ENCODE measurements at regions not wholly inside any gene's neighbourhood (a gene's known extent, or its start where the extent isn't known, plus 50 kb on each side); places are given as distances from the start of the nearest gene placed in this dataset.

- H3K4me1 ChIP-seq (ENCODE audit: control insufficient read depth, insufficient read depth, low read length) = no peaks in the 10 kb centered on the region
- CTCF ChIA-PET = no interaction called here
- H3K36me3 ChIP-seq (ENCODE audit: control insufficient read depth, insufficient read depth, low read length) = no peaks in the 10 kb centered on the region
- in situ Hi-C loops (cut with HindIII; ENCODE audit: low pct_unique_long_range_greater_than_20kb, low sequenced_read_pairs) (no loop called here), intact Hi-C loops (cut with micrococcal nuclease; ENCODE audit: unreplicated experiment) (no loop called here)
- DNase-seq (ENCODE audit: low read depth, low spot score) (no peak), ATAC-seq (no peak)
- no peak overlapping the region for H3K4me3 ChIP-seq (ENCODE audit: low read depth in 2 of 2, low read length in 2 of 2)
- TF ChIP-seq REST (IDR thresholded peaks at IDR 0.05; ENCODE audit: insufficient read depth in 1 of 2, low read depth in 2 of 2, low read length in 1 of 2) (no peak), CTCF (IDR thresholded peaks at IDR 0.05) (no peak), TCF7L2 (IDR thresholded peaks at IDR 0.05; ENCODE audit: low read depth, low read length) (no peak), POLR2AphosphoS5 (IDR thresholded peaks at IDR 0.05; ENCODE audit: low read depth, low read length) (no peak), SIN3A (IDR thresholded peaks at IDR 0.05; ENCODE audit: borderline replicate concordance, insufficient read depth, low read depth, low read length) (no peak)
- POLR2A ChIA-PET = no interaction called here
- H3K27me3 ChIP-seq (ENCODE audit: control insufficient read depth, insufficient read depth, low read length) = no peaks in the 10 kb centered on the region
- no peak overlapping the region for H3K27ac ChIP-seq (ENCODE audit: low read length)
- no TSS peak for BruUV-seq (replicated peaks)
- no peaks in the 10 kb centered on the region for H3K9me3 ChIP-seq (ENCODE audit: control insufficient read depth, insufficient read depth, low read depth, low read length)
Measured at GRCh38 chr21:15559660-15560059, 170.1 kb upstream of the USP25 start.

- intact Hi-C loops (cut with micrococcal nuclease; ENCODE audit: unreplicated experiment) = no loop called here
- TF ChIP-seq REST (IDR thresholded peaks at IDR 0.05; ENCODE audit: insufficient read depth in 1 of 2, low read depth in 2 of 2, low read length in 1 of 2) = no peak
- TF ChIP-seq SIN3A (IDR thresholded peaks at IDR 0.05; ENCODE audit: borderline replicate concordance, insufficient read depth, low read depth, low read length) = no peak
- no peak for TF ChIP-seq TCF7L2 (IDR thresholded peaks at IDR 0.05; ENCODE audit: low read depth, low read length)
- no peak for TF ChIP-seq POLR2AphosphoS5 (IDR thresholded peaks at IDR 0.05; ENCODE audit: low read depth, low read length)
- TF ChIP-seq CTCF (IDR thresholded peaks at IDR 0.05) = no peak
- ChIA-PET POLR2A (no interaction called here), CTCF (no interaction called here)
- DNase-seq (ENCODE audit: low read depth, low spot score) = no peak
- H3K4me1 ChIP-seq (ENCODE audit: control insufficient read depth, insufficient read depth, low read length) = no peaks in the 10 kb centered on the region
- in situ Hi-C loops (cut with HindIII; ENCODE audit: low pct_unique_long_range_greater_than_20kb, low sequenced_read_pairs) = no loop called here
- no peak for ATAC-seq
- H3K27me3 ChIP-seq (ENCODE audit: control insufficient read depth, insufficient read depth, low read length) = no peaks in the 10 kb centered on the region
- no TSS peak for BruUV-seq (replicated peaks)
- H3K4me3 ChIP-seq (ENCODE audit: low read depth in 2 of 2, low read length in 2 of 2) = no peak overlapping the region
- no peak overlapping the region for H3K27ac ChIP-seq (ENCODE audit: low read length)
- no peaks in the 10 kb centered on the region for H3K36me3 ChIP-seq (ENCODE audit: control insufficient read depth, insufficient read depth, low read length)
- H3K9me3 ChIP-seq (ENCODE audit: control insufficient read depth, insufficient read depth, low read depth, low read length) = no peaks in the 10 kb centered on the region
Measured at GRCh38 chr21:15560383-15561056, 169.3 kb upstream of the USP25 start.

All from Panc1 (cell line).